WTC11 (cell line): ENCODE measurements at regions not wholly inside any gene's neighbourhood (a gene's known extent, or its start where the extent isn't known, plus 50 kb on each side); places are given as distances from the start of the nearest gene placed in this dataset.

ENCODE experiments used
- ESRRA ChIP-seq: sonication (generic); formaldehyde crosslinking; IDR thresholded peaks from 2 replicates; pipeline ENCODE4 v1.8.1; 2022; ENCODE audit warnings: mild to moderate bottlenecking, missing genetic modification reagents, borderline replicate concordance
- ETV6 ChIP-seq: sonication (generic); formaldehyde crosslinking; IDR thresholded peaks from 2 replicates; pipeline ENCODE4 v1.8.1; 2022; ENCODE audit warnings: mild to moderate bottlenecking, missing genetic modification reagents
- FOXJ3 ChIP-seq: sonication (generic); formaldehyde crosslinking; IDR thresholded peaks from 2 replicates; pipeline ENCODE4 v1.9.0; 2021; ENCODE audit warnings: missing genetic modification reagents, mild to moderate bottlenecking, borderline replicate concordance
- MXD4 ChIP-seq: fragments of 250-450 bp; sonication (Bioruptor Pico); IDR thresholded peaks from 2 replicates; pipeline ENCODE4 v1.8.0; 2021; ENCODE audit warnings: mild to moderate bottlenecking, moderate library complexity, borderline replicate concordance
- NFYB ChIP-seq: sonication (generic); formaldehyde crosslinking; conservative IDR thresholded peaks from 2 replicates; pipeline ENCODE4 v1.8.0; 2022; ENCODE audit warnings: low read depth, missing genetic modification reagents
- SP1 ChIP-seq: sonication (generic); formaldehyde crosslinking; conservative IDR thresholded peaks from 2 replicates; pipeline ENCODE4 v1.8.1; 2022; ENCODE audit warnings: missing genetic modification reagents
- TP53 ChIP-seq: sonication (generic); formaldehyde crosslinking; IDR thresholded peaks from 2 replicates; pipeline ENCODE4 v1.8.1; 2023; ENCODE audit warnings: mild to moderate bottlenecking, missing genetic modification reagents
- TF ChIP-seq, protein P1 (sequence below): sonication (generic); formaldehyde crosslinking; IDR thresholded peaks from 2 replicates; pipeline ENCODE4 v1.8.1; 2022; ENCODE audit warnings: missing genetic modification reagents, borderline replicate concordance
- TF ChIP-seq, protein P2 (sequence below): fragments of 200-600 bp; IDR thresholded peaks from 2 replicates; pipeline ENCODE4 v1.8.0; 2022; ENCODE audit warnings: antibody characterized with exemption
- TF ChIP-seq, protein P3 (sequence below): sonication (generic); formaldehyde crosslinking; IDR thresholded peaks from 2 replicates; pipeline ENCODE4 v1.8.1; 2023; ENCODE audit warnings: mild to moderate bottlenecking, missing genetic modification reagents, moderate library complexity
- TF ChIP-seq, protein P4 (sequence below): sonication (generic); formaldehyde crosslinking; IDR thresholded peaks from 2 replicates; pipeline ENCODE4 v1.8.1; 2023; ENCODE audit warnings: mild to moderate bottlenecking, missing genetic modification reagents, moderate library complexity
- TF ChIP-seq, protein P5 (sequence below): sonication (generic); formaldehyde crosslinking; IDR thresholded peaks from 2 replicates; pipeline ENCODE4 v1.8.1; 2023; ENCODE audit warnings: mild to moderate bottlenecking, missing genetic modification reagents, borderline replicate concordance
- TF ChIP-seq, protein P6 (sequence below): sonication (generic); formaldehyde crosslinking; IDR thresholded peaks from 2 replicates; pipeline ENCODE4 v1.8.0; 2022; ENCODE audit warnings: mild to moderate bottlenecking, missing genetic modification reagents

DNA sequence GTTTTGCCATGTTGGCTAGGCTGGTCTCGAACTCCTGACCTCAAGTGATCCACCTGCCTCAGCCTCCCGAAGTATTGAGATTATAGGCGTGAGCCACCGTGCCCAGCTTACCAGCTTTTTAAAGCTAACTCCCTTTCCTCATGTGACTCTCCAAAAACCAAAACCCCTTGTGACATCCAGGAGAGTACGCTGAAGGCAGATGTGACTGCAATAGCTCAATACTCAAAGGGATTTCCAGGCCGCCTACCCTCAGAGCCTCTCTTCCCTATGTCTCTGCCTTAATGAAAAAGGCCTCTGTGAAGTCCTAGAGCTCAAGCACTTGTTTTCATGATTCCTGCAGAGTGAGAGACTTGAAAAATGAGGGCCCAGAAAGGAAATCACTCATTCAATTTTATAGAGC is 82.6 kb downstream of the TEX35 start:
- TF ChIP-seq FOXJ3 (CRISPR knock-in tag): no peak
- TF ChIP-seq TP53 (CRISPR knock-in tag): no peak
- TF ChIP-seq, protein P1, sequence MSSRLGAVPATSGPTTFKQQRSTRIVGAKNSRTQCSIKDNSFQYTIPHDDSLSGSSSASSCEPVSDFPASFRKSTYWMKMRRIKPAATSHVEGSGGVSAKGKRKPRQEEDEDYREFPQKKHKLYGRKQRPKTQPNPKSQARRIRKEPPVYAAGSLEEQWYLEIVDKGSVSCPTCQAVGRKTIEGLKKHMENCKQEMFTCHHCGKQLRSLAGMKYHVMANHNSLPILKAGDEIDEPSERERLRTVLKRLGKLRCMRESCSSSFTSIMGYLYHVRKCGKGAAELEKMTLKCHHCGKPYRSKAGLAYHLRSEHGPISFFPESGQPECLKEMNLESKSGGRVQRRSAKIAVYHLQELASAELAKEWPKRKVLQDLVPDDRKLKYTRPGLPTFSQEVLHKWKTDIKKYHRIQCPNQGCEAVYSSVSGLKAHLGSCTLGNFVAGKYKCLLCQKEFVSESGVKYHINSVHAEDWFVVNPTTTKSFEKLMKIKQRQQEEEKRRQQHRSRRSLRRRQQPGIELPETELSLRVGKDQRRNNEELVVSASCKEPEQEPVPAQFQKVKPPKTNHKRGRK (CRISPR knock-in tag): no peak
- no peak for TF ChIP-seq ESRRA
- TF ChIP-seq, protein P2, sequence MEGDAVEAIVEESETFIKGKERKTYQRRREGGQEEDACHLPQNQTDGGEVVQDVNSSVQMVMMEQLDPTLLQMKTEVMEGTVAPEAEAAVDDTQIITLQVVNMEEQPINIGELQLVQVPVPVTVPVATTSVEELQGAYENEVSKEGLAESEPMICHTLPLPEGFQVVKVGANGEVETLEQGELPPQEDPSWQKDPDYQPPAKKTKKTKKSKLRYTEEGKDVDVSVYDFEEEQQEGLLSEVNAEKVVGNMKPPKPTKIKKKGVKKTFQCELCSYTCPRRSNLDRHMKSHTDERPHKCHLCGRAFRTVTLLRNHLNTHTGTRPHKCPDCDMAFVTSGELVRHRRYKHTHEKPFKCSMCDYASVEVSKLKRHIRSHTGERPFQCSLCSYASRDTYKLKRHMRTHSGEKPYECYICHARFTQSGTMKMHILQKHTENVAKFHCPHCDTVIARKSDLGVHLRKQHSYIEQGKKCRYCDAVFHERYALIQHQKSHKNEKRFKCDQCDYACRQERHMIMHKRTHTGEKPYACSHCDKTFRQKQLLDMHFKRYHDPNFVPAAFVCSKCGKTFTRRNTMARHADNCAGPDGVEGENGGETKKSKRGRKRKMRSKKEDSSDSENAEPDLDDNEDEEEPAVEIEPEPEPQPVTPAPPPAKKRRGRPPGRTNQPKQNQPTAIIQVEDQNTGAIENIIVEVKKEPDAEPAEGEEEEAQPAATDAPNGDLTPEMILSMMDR: no peak
- no peak for TF ChIP-seq SP1 (CRISPR knock-in tag)
- no peak for TF ChIP-seq MXD4 (CRISPR knock-in tag)
- no peak for TF ChIP-seq ETV6
- TF ChIP-seq, protein P3, sequence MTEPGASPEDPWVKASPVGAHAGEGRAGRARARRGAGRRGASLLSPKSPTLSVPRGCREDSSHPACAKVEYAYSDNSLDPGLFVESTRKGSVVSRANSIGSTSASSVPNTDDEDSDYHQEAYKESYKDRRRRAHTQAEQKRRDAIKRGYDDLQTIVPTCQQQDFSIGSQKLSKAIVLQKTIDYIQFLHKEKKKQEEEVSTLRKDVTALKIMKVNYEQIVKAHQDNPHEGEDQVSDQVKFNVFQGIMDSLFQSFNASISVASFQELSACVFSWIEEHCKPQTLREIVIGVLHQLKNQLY (CRISPR knock-in tag): no peak
- no peak for TF ChIP-seq NFYB (CRISPR knock-in tag)
- TF ChIP-seq, protein P4, sequence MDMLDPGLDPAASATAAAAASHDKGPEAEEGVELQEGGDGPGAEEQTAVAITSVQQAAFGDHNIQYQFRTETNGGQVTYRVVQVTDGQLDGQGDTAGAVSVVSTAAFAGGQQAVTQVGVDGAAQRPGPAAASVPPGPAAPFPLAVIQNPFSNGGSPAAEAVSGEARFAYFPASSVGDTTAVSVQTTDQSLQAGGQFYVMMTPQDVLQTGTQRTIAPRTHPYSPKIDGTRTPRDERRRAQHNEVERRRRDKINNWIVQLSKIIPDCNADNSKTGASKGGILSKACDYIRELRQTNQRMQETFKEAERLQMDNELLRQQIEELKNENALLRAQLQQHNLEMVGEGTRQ (CRISPR knock-in tag): no peak
- TF ChIP-seq, protein P5, sequence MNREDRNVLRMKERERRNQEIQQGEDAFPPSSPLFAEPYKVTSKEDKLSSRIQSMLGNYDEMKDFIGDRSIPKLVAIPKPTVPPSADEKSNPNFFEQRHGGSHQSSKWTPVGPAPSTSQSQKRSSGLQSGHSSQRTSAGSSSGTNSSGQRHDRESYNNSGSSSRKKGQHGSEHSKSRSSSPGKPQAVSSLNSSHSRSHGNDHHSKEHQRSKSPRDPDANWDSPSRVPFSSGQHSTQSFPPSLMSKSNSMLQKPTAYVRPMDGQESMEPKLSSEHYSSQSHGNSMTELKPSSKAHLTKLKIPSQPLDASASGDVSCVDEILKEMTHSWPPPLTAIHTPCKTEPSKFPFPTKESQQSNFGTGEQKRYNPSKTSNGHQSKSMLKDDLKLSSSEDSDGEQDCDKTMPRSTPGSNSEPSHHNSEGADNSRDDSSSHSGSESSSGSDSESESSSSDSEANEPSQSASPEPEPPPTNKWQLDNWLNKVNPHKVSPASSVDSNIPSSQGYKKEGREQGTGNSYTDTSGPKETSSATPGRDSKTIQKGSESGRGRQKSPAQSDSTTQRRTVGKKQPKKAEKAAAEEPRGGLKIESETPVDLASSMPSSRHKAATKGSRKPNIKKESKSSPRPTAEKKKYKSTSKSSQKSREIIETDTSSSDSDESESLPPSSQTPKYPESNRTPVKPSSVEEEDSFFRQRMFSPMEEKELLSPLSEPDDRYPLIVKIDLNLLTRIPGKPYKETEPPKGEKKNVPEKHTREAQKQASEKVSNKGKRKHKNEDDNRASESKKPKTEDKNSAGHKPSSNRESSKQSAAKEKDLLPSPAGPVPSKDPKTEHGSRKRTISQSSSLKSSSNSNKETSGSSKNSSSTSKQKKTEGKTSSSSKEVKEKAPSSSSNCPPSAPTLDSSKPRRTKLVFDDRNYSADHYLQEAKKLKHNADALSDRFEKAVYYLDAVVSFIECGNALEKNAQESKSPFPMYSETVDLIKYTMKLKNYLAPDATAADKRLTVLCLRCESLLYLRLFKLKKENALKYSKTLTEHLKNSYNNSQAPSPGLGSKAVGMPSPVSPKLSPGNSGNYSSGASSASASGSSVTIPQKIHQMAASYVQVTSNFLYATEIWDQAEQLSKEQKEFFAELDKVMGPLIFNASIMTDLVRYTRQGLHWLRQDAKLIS (CRISPR knock-in tag): no peak
- TF ChIP-seq, protein P6, sequence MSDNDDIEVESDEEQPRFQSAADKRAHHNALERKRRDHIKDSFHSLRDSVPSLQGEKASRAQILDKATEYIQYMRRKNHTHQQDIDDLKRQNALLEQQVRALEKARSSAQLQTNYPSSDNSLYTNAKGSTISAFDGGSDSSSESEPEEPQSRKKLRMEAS (CRISPR knock-in tag): no peak
